ENCODE measurements at regions not wholly inside any gene's neighbourhood (a gene's known extent, or its start where the extent isn't known, plus 50 kb on each side); places are given as distances from the start of the nearest gene placed in this dataset.

DNA sequence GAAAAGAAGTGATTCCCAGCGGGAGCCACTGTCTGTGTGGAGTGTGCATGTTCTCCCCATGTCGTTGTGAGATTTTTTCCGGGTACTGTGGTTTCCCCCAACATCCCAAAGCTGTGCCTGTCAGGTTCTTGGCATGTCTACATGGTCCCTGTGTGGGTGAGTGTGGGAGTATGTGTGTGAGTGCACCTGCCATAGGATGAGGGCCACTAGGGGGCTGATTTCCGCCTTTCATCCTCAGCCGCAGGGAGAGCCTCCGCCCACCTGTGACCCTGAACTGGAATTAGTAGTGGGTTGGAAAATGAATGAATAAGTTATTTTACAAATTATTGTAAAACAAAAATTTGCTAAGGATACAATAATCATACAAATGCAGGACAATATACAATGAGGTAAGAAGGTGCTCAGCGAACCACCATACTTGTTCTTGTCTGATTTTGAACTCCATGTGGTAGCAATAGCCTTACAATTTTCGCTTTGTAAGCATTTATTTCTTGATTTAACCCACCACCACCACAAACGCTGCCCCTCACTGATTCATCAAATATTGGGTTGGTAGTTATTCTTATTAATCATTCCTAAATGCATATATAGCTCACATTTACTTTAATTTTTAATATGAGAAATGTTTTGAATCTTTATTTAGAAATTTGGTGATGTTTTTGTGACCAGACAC is 641.2 kb upstream of the VSTM2A start:
- no peaks in the 10 kb centered on the region for H3F3A ChIP-seq (ENCODE audit: low read depth)
- no peak overlapping the region for H3K4me3 ChIP-seq (ENCODE audit: low read length, poor library complexity, severe bottlenecking)
- no peaks in the 10 kb centered on the region for H3K9me2 ChIP-seq (replicated peaks; ENCODE audit: low read depth, low read length)
- H3K9me3 ChIP-seq (ENCODE audit: insufficient read depth, low read depth, low read length) = no peaks in the 10 kb centered on the region
- H3K27me3 ChIP-seq (ENCODE audit: insufficient read depth, low read length, poor library complexity, severe bottlenecking) = no peaks in the 10 kb centered on the region
- TF ChIP-seq EZH2phosphoT487 (IDR thresholded peaks at IDR 0.05; ENCODE audit: borderline replicate concordance) = no peak
- TF ChIP-seq, protein P1, sequence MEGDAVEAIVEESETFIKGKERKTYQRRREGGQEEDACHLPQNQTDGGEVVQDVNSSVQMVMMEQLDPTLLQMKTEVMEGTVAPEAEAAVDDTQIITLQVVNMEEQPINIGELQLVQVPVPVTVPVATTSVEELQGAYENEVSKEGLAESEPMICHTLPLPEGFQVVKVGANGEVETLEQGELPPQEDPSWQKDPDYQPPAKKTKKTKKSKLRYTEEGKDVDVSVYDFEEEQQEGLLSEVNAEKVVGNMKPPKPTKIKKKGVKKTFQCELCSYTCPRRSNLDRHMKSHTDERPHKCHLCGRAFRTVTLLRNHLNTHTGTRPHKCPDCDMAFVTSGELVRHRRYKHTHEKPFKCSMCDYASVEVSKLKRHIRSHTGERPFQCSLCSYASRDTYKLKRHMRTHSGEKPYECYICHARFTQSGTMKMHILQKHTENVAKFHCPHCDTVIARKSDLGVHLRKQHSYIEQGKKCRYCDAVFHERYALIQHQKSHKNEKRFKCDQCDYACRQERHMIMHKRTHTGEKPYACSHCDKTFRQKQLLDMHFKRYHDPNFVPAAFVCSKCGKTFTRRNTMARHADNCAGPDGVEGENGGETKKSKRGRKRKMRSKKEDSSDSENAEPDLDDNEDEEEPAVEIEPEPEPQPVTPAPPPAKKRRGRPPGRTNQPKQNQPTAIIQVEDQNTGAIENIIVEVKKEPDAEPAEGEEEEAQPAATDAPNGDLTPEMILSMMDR (conservative IDR thresholded peaks at IDR 0.05; ENCODE audit: low read length) = no peak
- no peak overlapping the region for H3K9ac ChIP-seq (ENCODE audit: low read depth, low read length, poor library complexity, severe bottlenecking)
- H3K4me1 ChIP-seq (ENCODE audit: insufficient read depth, low read length, poor library complexity, severe bottlenecking) = no peaks in the 10 kb centered on the region
- no peaks in the 10 kb centered on the region for H3K79me2 ChIP-seq (ENCODE audit: insufficient read depth, low read length)
- H3K4me2 ChIP-seq (ENCODE audit: low read depth, low read length, poor library complexity, severe bottlenecking) = no peak overlapping the region
- H4K20me1 ChIP-seq (ENCODE audit: insufficient read depth, low read length, poor library complexity, severe bottlenecking) = no peaks in the 10 kb centered on the region
- H3K36me3 ChIP-seq (ENCODE audit: insufficient read depth, low read length) = no peaks in the 10 kb centered on the region
- H2AFZ ChIP-seq (ENCODE audit: low read length) = no peak overlapping the region

DNA sequence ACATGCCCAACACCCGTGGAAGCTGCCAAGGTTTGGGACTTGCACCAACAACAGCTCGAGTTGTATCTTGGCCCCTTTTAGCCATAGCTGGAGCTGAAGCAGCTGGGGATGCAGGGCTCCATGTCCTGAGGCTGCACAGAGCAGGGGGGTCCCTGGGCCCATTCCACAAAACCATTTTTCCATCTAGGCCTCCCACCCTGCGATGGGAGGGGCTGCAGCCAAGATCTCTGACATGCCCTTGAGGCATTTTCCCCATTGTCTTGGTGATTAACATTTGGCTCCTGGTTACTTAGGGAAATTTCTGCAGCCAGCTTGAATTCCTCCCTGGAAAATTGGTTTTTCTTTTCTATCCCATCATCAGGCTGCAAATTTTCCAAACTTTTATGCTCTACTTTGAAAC is 637.8 kb upstream of the VSTM2A start:
- peaks cover 4% of the 10 kb centered on the region; the same call in 1 of the 2 replicates for H3K9me3 ChIP-seq (ENCODE audit: insufficient read depth, low read depth, low read length)
- H3K9me2 ChIP-seq (replicated peaks; ENCODE audit: low read depth, low read length) = no peaks in the 10 kb centered on the region
- H3K9ac ChIP-seq (ENCODE audit: low read depth, low read length, poor library complexity, severe bottlenecking) = no peak overlapping the region
- H3K4me2 ChIP-seq (ENCODE audit: low read depth, low read length, poor library complexity, severe bottlenecking) = no peak overlapping the region
- no peaks in the 10 kb centered on the region for H3F3A ChIP-seq (ENCODE audit: low read depth)
- H2AFZ ChIP-seq (ENCODE audit: low read length) = no peak overlapping the region
- no peak overlapping the region for H3K4me3 ChIP-seq (ENCODE audit: low read length, poor library complexity, severe bottlenecking)
- H3K27me3 ChIP-seq (ENCODE audit: insufficient read depth, low read length, poor library complexity, severe bottlenecking) = no peaks in the 10 kb centered on the region
- no peaks in the 10 kb centered on the region for H3K36me3 ChIP-seq (ENCODE audit: insufficient read depth, low read length)
- no peaks in the 10 kb centered on the region for H4K20me1 ChIP-seq (ENCODE audit: insufficient read depth, low read length, poor library complexity, severe bottlenecking)
- TF ChIP-seq, protein P1 (conservative IDR thresholded peaks at IDR 0.05; ENCODE audit: low read length) = no peak
- TF ChIP-seq EZH2phosphoT487 (IDR thresholded peaks at IDR 0.05; ENCODE audit: borderline replicate concordance) = no peak
- no peaks in the 10 kb centered on the region for H3K79me2 ChIP-seq (ENCODE audit: insufficient read depth, low read length)
- H3K4me1 ChIP-seq (ENCODE audit: insufficient read depth, low read length, poor library complexity, severe bottlenecking) = no peaks in the 10 kb centered on the region

DNA sequence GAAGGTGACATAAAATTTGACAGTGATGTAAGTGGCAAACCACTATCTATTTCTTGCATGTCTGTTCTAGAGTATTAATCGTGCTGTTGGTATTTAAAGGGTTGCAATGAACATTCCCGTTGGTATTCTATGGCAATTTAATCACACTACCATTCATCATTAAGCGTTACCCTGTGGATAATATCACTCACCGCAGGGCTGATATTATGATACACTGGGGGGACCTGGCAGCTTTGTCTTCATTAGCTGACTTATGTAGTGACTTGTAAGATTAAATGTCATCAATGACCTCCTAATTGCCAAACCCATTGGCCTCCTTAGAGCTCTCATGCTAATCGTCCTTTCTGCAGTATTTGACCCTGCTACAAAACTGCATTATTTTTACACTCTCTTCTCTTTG is 624.5 kb upstream of the VSTM2A start:
- Histone ChIP-seq H3K79me2 (ENCODE audit: insufficient read depth, low read length) (no peaks in the 10 kb centered on the region), H3K27me3 (ENCODE audit: insufficient read depth, low read length, poor library complexity, severe bottlenecking) (no peaks in the 10 kb centered on the region), H3K9me3 (ENCODE audit: insufficient read depth, low read depth, low read length) (peaks cover 6% of the 10 kb centered on the region; the same call in 1 of the 2 replicates), H3K4me1 (ENCODE audit: insufficient read depth, low read length, poor library complexity, severe bottlenecking) (no peaks in the 10 kb centered on the region), H3K4me3 (ENCODE audit: low read length, poor library complexity, severe bottlenecking) (no peak overlapping the region), H3K9me2 (replicated peaks; ENCODE audit: low read depth, low read length) (no peaks in the 10 kb centered on the region), H3K4me2 (ENCODE audit: low read depth, low read length, poor library complexity, severe bottlenecking) (no peak overlapping the region), H4K20me1 (ENCODE audit: insufficient read depth, low read length, poor library complexity, severe bottlenecking) (no peaks in the 10 kb centered on the region), H2AFZ (ENCODE audit: low read length) (no peak overlapping the region), H3F3A (ENCODE audit: low read depth) (no peaks in the 10 kb centered on the region), H3K36me3 (ENCODE audit: insufficient read depth, low read length) (no peaks in the 10 kb centered on the region), H3K9ac (ENCODE audit: low read depth, low read length, poor library complexity, severe bottlenecking) (no peak overlapping the region)
- TF ChIP-seq, protein P1 (conservative IDR thresholded peaks at IDR 0.05; ENCODE audit: low read length) = no peak
- TF ChIP-seq EZH2phosphoT487 (IDR thresholded peaks at IDR 0.05; ENCODE audit: borderline replicate concordance) = no peak

Data from Loucy (cell line).